Calu3 (cell line): ENCODE measurements at regions not wholly inside any gene's neighbourhood (a gene's known extent, or its start where the extent isn't known, plus 50 kb on each side); places are given as distances from the start of the nearest gene placed in this dataset.

ENCODE experiments used
- BruUV-seq: library from RNA; stranded (reverse); fragments of 400-500 nt; replicated peaks from 2 replicates; lab custom pipeline; 2021; lab: Mats Ljungman, UMichigan
- CTCF ChIA-PET: fragments of 300-600 bp; sonication (Branson Sonifier 250); formaldehyde crosslinking; loops from one replicate; lab custom pipeline; 2022; ENCODE audit warnings: antibody characterized with exemption; lab: Charles Lee
- DNase-seq: peaks from one replicate; pipeline ENCODE4 v3.0.0; 2022
- H3K27ac Mint-ChIP-seq: one replicate; pipeline ENCODE4 v1.8.0; 2022; ENCODE audit warnings: mixed read lengths; ENCODE audit not compliant: unreplicated experiment
- H3K27me3 Mint-ChIP-seq: one replicate; pipeline ENCODE4 v1.8.0; 2022; ENCODE audit warnings: mixed read lengths; ENCODE audit not compliant: unreplicated experiment
- H3K36me3 Mint-ChIP-seq: one replicate; pipeline ENCODE4 v1.8.0; 2022; ENCODE audit warnings: mild to moderate bottlenecking, moderate library complexity, mixed read lengths; ENCODE audit not compliant: insufficient read depth, unreplicated experiment
- H3K4me1 Mint-ChIP-seq: one replicate; pipeline ENCODE4 v1.8.0; 2022; ENCODE audit warnings: mild to moderate bottlenecking, low read depth, mixed read lengths; ENCODE audit not compliant: unreplicated experiment
- H3K4me3 Mint-ChIP-seq: one replicate; pipeline ENCODE4 v1.8.0; 2022; ENCODE audit warnings: mild to moderate bottlenecking, low read depth, moderate library complexity, mixed read lengths; ENCODE audit not compliant: unreplicated experiment
- H3K9me3 Mint-ChIP-seq: one replicate; pipeline ENCODE4 v1.8.0; 2022; ENCODE audit warnings: low read depth, mixed read lengths; ENCODE audit not compliant: unreplicated experiment
- intact Hi-C: fragments of 100-400 bp; cut with micrococcal nuclease; formaldehyde crosslinking; loops from one replicate; pipeline ENCODE4 v1.10.0; 2022; ENCODE audit not compliant: unreplicated experiment
- TF ChIP-seq, protein P1 (sequence below): fragments of 200-600 bp; IDR thresholded peaks from one replicate; pipeline ENCODE4 v1.8.0; 2022; ENCODE audit warnings: antibody characterized with exemption; ENCODE audit not compliant: unreplicated experiment

DNA sequence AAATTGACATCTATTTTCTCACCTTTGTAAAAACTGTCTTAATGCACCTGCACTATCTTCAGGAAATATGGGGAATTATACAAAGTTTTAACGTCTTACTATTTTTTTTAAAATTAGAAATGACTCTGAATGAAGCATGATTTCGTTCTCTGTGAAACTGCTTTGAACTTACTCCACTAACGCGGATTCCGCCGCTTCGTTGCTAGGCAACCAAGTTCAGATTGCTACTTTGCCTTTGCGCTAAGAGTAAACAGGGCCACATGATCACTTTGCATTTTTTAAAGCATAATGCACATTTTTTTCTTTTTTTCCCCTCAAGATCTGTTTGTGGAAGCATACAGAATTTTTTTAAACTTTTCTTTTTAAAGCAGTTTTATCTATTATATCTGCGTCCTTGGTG is 690.5 kb downstream of the BRINP3 start:
- no TSS peak for BruUV-seq
- Mint-ChIP-seq H3K27me3 (no peaks in the 10 kb centered on the region), H3K4me1 (no peaks in the 10 kb centered on the region), H3K36me3 (no peaks in the 10 kb centered on the region), H3K4me3 (no peak overlapping the region), H3K9me3 (peaks cover 8% of the 10 kb centered on the region), H3K27ac (no peak overlapping the region)
- CTCF ChIA-PET: no interaction called here
- DNase-seq: no peak
- intact Hi-C loops: no loop called here
- TF ChIP-seq, protein P1, sequence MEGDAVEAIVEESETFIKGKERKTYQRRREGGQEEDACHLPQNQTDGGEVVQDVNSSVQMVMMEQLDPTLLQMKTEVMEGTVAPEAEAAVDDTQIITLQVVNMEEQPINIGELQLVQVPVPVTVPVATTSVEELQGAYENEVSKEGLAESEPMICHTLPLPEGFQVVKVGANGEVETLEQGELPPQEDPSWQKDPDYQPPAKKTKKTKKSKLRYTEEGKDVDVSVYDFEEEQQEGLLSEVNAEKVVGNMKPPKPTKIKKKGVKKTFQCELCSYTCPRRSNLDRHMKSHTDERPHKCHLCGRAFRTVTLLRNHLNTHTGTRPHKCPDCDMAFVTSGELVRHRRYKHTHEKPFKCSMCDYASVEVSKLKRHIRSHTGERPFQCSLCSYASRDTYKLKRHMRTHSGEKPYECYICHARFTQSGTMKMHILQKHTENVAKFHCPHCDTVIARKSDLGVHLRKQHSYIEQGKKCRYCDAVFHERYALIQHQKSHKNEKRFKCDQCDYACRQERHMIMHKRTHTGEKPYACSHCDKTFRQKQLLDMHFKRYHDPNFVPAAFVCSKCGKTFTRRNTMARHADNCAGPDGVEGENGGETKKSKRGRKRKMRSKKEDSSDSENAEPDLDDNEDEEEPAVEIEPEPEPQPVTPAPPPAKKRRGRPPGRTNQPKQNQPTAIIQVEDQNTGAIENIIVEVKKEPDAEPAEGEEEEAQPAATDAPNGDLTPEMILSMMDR: no peak

DNA sequence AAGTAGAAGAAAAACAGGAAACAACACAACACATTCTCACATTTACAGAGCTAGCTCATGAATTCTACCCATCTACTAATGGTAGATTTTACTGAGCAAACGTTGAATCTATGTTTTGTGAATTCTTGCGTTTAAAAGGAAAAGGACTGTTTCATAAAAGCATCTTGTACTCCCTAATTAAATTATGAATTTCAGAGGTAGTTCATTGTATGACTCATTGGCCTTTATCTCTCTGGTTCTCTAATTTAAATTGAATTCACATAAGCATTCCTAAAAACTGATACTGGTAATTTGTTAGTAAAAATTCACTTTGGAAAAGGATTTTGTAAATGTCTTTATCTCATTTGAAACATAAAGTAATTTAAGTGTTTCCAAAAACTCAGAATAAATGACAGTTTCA is 687.3 kb downstream of the BRINP3 start:
- CTCF ChIA-PET: no interaction called here
- no peaks in the 10 kb centered on the region for H3K4me1 Mint-ChIP-seq
- intact Hi-C loops: no loop called here

DNA sequence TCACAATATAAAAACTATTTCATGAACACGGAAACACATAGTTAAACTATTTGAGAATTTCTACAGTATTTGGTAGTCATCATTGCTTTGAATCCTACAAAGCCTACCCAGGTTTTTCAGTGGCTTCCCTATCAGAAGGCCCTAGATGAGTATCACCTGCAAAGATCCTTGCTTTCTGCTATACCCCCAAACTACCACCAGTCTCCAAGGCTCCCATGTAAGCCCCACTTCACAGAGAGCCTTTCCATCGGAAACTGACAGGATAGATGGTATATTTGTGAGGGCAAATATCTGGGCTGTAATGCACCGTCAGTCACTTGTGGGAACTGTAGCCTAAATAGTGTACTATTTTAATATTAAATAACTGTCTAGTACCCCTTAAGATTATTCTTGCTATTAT is 674.3 kb downstream of the BRINP3 start:
- CTCF ChIA-PET: no interaction called here
- Mint-ChIP-seq H3K27me3 (no peaks in the 10 kb centered on the region), H3K4me3 (no peak overlapping the region), H3K9me3 (no peaks in the 10 kb centered on the region), H3K27ac (no peak overlapping the region), H3K4me1 (no peaks in the 10 kb centered on the region), H3K36me3 (no peaks in the 10 kb centered on the region)
- intact Hi-C loops: no loop called here
- TF ChIP-seq, protein P1: no peak
- no peak for DNase-seq
- no TSS peak for BruUV-seq

More for the DNA sequence above, 687.3 kb downstream of the BRINP3 start:
- H3K27ac Mint-ChIP-seq: no peak overlapping the region
- H3K9me3 Mint-ChIP-seq: peaks cover 8% of the 10 kb centered on the region
- H3K27me3 Mint-ChIP-seq: no peaks in the 10 kb centered on the region
- no peak overlapping the region for H3K4me3 Mint-ChIP-seq
- no peaks in the 10 kb centered on the region for H3K36me3 Mint-ChIP-seq
- BruUV-seq: no TSS peak
- TF ChIP-seq, protein P1: no peak
- DNase-seq: no peak

DNA sequence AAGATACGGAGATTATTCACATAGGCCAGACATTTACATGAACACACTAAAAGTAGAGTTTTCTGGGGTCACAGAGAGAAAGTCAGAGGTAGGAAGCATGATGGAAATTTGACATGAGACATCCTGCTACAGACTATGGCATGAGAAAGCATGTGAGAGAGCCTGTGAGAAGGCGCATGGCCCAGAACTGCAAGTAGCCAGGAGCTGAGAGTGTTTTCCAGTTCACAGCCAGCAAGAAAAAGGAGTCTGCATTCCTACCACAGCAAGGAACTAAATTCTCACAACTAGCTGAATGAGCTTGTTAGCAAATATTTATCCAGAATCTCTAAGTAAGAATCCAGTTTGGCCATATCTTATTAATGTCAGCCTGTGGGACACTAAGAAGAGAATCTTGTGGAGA is 673.3 kb downstream of the BRINP3 start:
- H3K27ac Mint-ChIP-seq: no peak overlapping the region
- no peak for DNase-seq
- no peaks in the 10 kb centered on the region for H3K4me1 Mint-ChIP-seq
- CTCF ChIA-PET: no interaction called here
- TF ChIP-seq, protein P1: no peak
- H3K36me3 Mint-ChIP-seq: no peaks in the 10 kb centered on the region
- no peaks in the 10 kb centered on the region for H3K9me3 Mint-ChIP-seq
- no TSS peak for BruUV-seq
- H3K4me3 Mint-ChIP-seq: no peak overlapping the region
- H3K27me3 Mint-ChIP-seq: no peaks in the 10 kb centered on the region
- intact Hi-C loops: no loop called here
